CD4-positive, CD25-positive, alpha-beta regulatory T cell (primary cell): ENCODE measurements at regions not wholly inside any gene's neighbourhood (a gene's known extent, or its start where the extent isn't known, plus 50 kb on each side); places are given as distances from the start of the nearest gene placed in this dataset.

Experiments used
- ATAC-seq, 2 donors: fragments of 150-1000 bp; cut with Tn5 transposase; one replicate each; pipeline ENCODE4 v1.10.0; 2021; ENCODE audit warnings: low read depth in 2 of 2, moderate number of reproducible peaks in 2 of 2, moderate library complexity in 1 of 2
- DNase-seq, 3 donors: peaks; one replicate each; pipeline versions ENCODE4 v3.0.0 to v3.0.0-alpha.2; 2012 to 2022; ENCODE audit warnings: mixed read lengths in 1 of 3
- H3K27ac ChIP-seq: one replicate; pipeline ENCODE4 v1.7.0; 2013; ENCODE audit warnings: mild to moderate bottlenecking, low read length; ENCODE audit not compliant: insufficient read depth, poor library complexity, severe bottlenecking
- H3K27me3 ChIP-seq: one replicate; pipeline ENCODE4 v1.7.0; 2013; ENCODE audit warnings: low read length; ENCODE audit not compliant: control insufficient read depth, insufficient read depth
- H3K36me3 ChIP-seq: one replicate; pipeline ENCODE4 v1.7.0; 2013; ENCODE audit warnings: mild to moderate bottlenecking, low read length, moderate library complexity; ENCODE audit not compliant: control insufficient read depth, insufficient read depth
- H3K4me1 ChIP-seq: 2 replicates; pipeline ENCODE4 v1.7.0; 2013; ENCODE audit warnings: mild to moderate bottlenecking, low read length; ENCODE audit not compliant: insufficient read depth, control insufficient read depth, poor library complexity, severe bottlenecking
- H3K4me3 ChIP-seq: one replicate; pipeline ENCODE4 v1.7.0; 2013; ENCODE audit warnings: low read depth, mild to moderate bottlenecking, low read length, moderate library complexity
- H3K9me3 ChIP-seq, 2 experiments: 1 replicate in 1 of 2; 2 replicates in 1 of 2; pipeline ENCODE4 v1.7.0; 2013; ENCODE audit warnings: low read length in 2 of 2, mild to moderate bottlenecking in 1 of 2, moderate library complexity in 1 of 2; ENCODE audit not compliant: control insufficient read depth in 2 of 2
- H3K27ac Mint-ChIP-seq, 3 donors: one replicate each; pipeline ENCODE4 v1.8.0; 2020 to 2022; ENCODE audit warnings: mild to moderate bottlenecking in 3 of 3, mixed read lengths in 3 of 3, moderate library complexity in 2 of 3
- H3K27me3 Mint-ChIP-seq: one replicate; pipeline ENCODE4 v1.8.0; 2022; ENCODE audit warnings: mild to moderate bottlenecking, mixed read lengths
- H3K36me3 Mint-ChIP-seq: one replicate; pipeline ENCODE4 v1.8.0; 2020; ENCODE audit warnings: mixed read lengths
- H3K4me1 Mint-ChIP-seq, 4 donors: one replicate each; pipeline ENCODE4 v1.8.0; 2020 to 2022; ENCODE audit warnings: mixed read lengths in 4 of 4, mild to moderate bottlenecking in 1 of 4
- H3K4me3 Mint-ChIP-seq, 4 donors: one replicate each; pipeline ENCODE4 v1.8.0; 2020 to 2022; ENCODE audit warnings: mild to moderate bottlenecking in 4 of 4, mixed read lengths in 4 of 4, moderate library complexity in 3 of 4
- H3K9me3 Mint-ChIP-seq, 7 donors: one replicate each; pipeline ENCODE4 v1.8.0; 2020 to 2022; ENCODE audit warnings: mixed read lengths in 7 of 7, mild to moderate bottlenecking in 3 of 7, moderate library complexity in 2 of 7

DNA sequence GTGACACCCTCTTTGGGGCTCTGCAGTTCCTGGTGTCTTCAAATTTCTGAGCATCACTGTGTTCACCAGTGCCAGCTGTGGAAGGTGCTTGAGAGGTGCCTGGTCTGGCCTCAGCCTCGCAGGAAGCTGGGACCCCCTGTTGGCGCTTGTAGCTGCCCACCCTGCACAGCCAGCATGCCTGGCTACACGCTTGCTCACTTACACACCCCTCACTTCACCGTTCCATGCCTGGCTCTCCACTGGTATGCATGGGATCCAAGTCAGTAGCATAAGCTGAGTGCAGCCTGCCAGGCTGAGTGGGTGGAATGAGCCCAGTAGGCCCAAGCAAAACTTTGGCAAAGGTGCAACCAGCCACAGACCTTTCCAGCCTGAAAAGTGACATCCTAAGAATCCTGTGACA lies 801.4 kb upstream of the PTPRD start:
- H3K4me3 Mint-ChIP-seq: no peak overlapping the region
- no peaks in the 10 kb centered on the region for H3K27me3 Mint-ChIP-seq
- H3K9me3 Mint-ChIP-seq: peaks cover 0 to 22% (median 4%) of the 10 kb centered on the region in 7 donors

GRCh38 chr9:11417782-11418181 lies 805.0 kb upstream of the PTPRD start:
- Mint-ChIP-seq H3K9me3 (peaks cover 0 to 24% (median 5%) of the 10 kb centered on the region in 7 donors), H3K4me1 (no peaks in the 10 kb centered on the region), H3K36me3 (no peaks in the 10 kb centered on the region), H3K4me3 (no peak overlapping the region), H3K27me3 (no peaks in the 10 kb centered on the region), H3K27ac (no peak overlapping the region)
- Histone ChIP-seq H3K9me3 (peaks cover 5 to 21% of the 10 kb centered on the region in 2 experiments), H3K36me3 (no peaks in the 10 kb centered on the region), H3K27me3 (no peaks in the 10 kb centered on the region), H3K27ac (no peak overlapping the region), H3K4me3 (no peak overlapping the region), H3K4me1 (no peaks in the 10 kb centered on the region)
- DNase-seq: no peak
- ATAC-seq: no peak

More for the DNA sequence above, 801.4 kb upstream of the PTPRD start:
- no peak overlapping the region for H3K27ac Mint-ChIP-seq
- Histone ChIP-seq H3K4me1 (no peaks in the 10 kb centered on the region), H3K27me3 (no peaks in the 10 kb centered on the region), H3K9me3 (peaks cover 1 to 15% of the 10 kb centered on the region in 2 experiments), H3K4me3 (no peak overlapping the region), H3K36me3 (no peaks in the 10 kb centered on the region), H3K27ac (no peak overlapping the region)
- H3K4me1 Mint-ChIP-seq: peaks cover 0 to 4% (median 0%) of the 10 kb centered on the region in 4 donors
- H3K36me3 Mint-ChIP-seq: no peaks in the 10 kb centered on the region
- DNase-seq (no peak), ATAC-seq (no peak)

DNA sequence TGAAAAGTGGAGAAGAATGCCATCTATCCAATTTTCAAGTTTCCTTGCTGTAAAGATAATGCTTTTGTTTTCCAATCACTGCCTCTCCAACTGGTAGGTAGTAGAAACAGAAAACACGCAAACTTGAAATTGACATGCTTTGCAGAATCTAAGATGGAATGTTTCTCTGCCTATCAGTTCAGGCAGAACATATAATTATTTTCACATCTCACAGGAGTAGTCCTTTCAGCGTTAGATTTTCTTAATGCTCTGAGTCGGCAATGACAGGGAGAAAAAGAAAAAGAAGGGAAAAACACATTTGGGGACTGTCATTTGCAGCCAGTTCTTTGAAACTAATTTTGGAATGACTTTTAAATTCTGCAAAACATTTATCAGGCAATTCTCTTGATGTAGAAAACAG lies 818.7 kb upstream of the PTPRD start:
- Histone ChIP-seq H3K27ac (no peak overlapping the region), H3K9me3 (peaks cover 0 to 7% of the 10 kb centered on the region in 2 experiments), H3K4me3 (no peak overlapping the region), H3K27me3 (no peaks in the 10 kb centered on the region), H3K36me3 (no peaks in the 10 kb centered on the region), H3K4me1 (no peaks in the 10 kb centered on the region)
- Mint-ChIP-seq H3K4me1 (no peaks in the 10 kb centered on the region), H3K4me3 (no peak overlapping the region), H3K36me3 (no peaks in the 10 kb centered on the region), H3K27me3 (no peaks in the 10 kb centered on the region), H3K9me3 (peaks cover 0 to 21% (median 4%) of the 10 kb centered on the region in 7 donors), H3K27ac (no peak overlapping the region)
- DNase-seq (no peak), ATAC-seq (no peak)

- Mint-ChIP-seq H3K4me3 (no peak overlapping the region), H3K27ac (no peak overlapping the region), H3K36me3 (no peaks in the 10 kb centered on the region), H3K27me3 (no peaks in the 10 kb centered on the region), H3K4me1 (no peaks in the 10 kb centered on the region), H3K9me3 (peaks cover 0 to 21% (median 4%) of the 10 kb centered on the region in 7 donors)
- no peaks in the 10 kb centered on the region for H3K4me1 ChIP-seq
- ATAC-seq (no peak), DNase-seq (no peak)
- H3K4me3 ChIP-seq: no peak overlapping the region
- H3K36me3 ChIP-seq: no peaks in the 10 kb centered on the region
- no peak overlapping the region for H3K27ac ChIP-seq
- H3K27me3 ChIP-seq: no peaks in the 10 kb centered on the region
- H3K9me3 ChIP-seq: peaks cover 0 to 7% of the 10 kb centered on the region in 2 experiments
Observed at GRCh38 chr9:11432361-11432760, 819.6 kb upstream of the PTPRD start.

DNA sequence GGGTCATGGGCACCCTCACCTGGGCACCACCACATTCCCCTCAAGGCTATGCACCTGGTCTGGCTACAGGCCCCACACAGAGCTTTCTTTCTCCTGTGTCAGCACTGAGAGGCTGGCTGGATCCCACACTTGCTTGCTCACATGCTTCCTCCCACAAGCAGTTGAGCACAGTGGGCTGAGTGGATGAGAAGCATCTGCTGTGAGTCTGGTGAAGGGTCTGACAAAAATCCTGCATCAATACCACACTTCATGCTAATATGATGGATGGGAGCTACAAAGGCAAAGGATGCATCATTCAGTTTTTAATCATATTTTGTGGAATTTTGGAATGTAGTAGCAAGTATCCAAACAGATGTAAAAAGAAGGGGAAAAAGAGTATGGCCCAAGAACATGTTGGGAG lies 830.8 kb upstream of the PTPRD start:
- Mint-ChIP-seq H3K27me3 (no peaks in the 10 kb centered on the region), H3K4me1 (no peaks in the 10 kb centered on the region), H3K36me3 (no peaks in the 10 kb centered on the region), H3K9me3 (peaks cover 10 to 50% (median 13%) of the 10 kb centered on the region in 7 donors), H3K4me3 (no peak overlapping the region), H3K27ac (no peak overlapping the region)
- no peak for ATAC-seq
- H3K4me3 ChIP-seq: no peak overlapping the region
- no peak overlapping the region for H3K27ac ChIP-seq
- H3K4me1 ChIP-seq: no peaks in the 10 kb centered on the region
- peaks cover 7 to 28% of the 10 kb centered on the region in 2 experiments for H3K9me3 ChIP-seq
- DNase-seq: no peak
- H3K36me3 ChIP-seq: no peaks in the 10 kb centered on the region
- no peaks in the 10 kb centered on the region for H3K27me3 ChIP-seq

DNA sequence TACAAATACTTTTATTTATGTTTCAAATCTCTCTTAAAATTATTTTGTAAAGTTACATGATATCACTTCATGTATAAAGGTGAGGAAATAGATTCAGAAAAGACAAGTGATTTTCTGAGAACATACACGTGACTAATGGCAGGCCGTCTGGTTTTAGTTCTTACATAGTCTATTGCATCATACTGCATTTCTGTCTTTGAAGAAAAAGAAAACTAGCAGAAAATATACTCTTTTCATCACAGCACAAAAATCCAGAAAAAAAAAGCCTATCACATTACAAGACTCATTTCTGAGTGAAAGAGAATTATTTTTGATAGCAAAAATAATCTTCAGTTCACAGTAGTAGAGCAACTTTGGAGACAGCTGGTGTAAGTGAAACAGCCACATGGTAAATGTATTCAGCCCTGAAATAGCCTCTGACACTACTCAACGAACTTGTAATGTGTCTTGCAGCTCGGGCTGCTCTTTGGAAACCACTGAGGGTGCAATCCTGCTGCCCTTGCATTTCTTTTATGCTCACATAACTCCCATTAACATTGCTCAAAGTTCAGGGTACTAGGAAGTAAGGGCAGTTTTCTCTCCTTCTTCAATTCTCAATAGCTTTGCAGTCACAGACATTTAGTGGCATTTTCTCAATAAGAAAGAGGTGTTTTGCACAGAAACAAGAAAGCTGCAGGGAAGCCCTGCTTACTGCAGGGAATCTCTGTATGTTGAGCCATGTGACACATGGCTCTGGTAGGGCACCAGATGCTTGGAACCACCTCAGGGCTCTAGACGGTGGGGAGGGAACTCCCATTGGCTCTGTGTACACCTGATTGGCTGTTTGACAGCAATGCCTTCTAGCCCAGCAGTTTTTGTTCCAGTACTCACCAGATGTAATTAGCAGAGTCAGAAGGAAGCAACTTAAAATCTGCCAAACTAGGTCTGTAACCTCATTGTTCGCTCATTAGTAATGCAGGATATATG lies 845.3 kb upstream of the PTPRD start:
- Histone ChIP-seq H3K36me3 (no peaks in the 10 kb centered on the region), H3K9me3 (peaks cover 0 to 7% of the 10 kb centered on the region in 2 experiments), H3K4me3 (no peak overlapping the region), H3K4me1 (no peaks in the 10 kb centered on the region), H3K27me3 (no peaks in the 10 kb centered on the region), H3K27ac (no peak overlapping the region)
- Mint-ChIP-seq H3K36me3 (no peaks in the 10 kb centered on the region), H3K9me3 (peaks cover 0 to 29% (median 7%) of the 10 kb centered on the region in 7 donors), H3K27me3 (no peaks in the 10 kb centered on the region), H3K4me1 (no peaks in the 10 kb centered on the region), H3K4me3 (no peak overlapping the region), H3K27ac (no peak overlapping the region)
- DNase-seq: no peak
- ATAC-seq: no peak

DNA sequence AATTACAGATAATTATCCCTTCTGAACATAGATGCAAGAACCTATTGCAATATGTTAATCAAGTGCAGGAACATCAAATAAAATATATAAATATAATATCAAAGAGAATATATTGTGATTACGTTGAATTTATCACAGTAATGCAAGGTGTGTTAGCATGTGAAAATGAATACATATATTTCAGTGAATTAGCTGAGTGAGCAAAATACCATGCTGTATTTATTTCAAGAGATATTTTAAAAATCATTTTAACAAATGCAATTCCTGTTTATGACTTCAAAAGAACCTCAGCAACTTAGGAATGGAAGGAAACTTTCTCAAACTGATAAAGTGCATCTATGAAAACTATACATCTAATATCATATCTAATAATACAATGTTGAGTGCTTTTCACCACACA lies 856.9 kb upstream of the PTPRD start:
- Mint-ChIP-seq H3K4me1 (no peaks in the 10 kb centered on the region), H3K27me3 (no peaks in the 10 kb centered on the region), H3K9me3 (peaks cover 0 to 19% (median 6%) of the 10 kb centered on the region in 7 donors), H3K27ac (no peak overlapping the region), H3K4me3 (no peak overlapping the region), H3K36me3 (no peaks in the 10 kb centered on the region)
- DNase-seq: no peak
- Histone ChIP-seq H3K9me3 (peaks cover 0 to 9% of the 10 kb centered on the region in 2 experiments), H3K27me3 (no peaks in the 10 kb centered on the region), H3K4me1 (no peaks in the 10 kb centered on the region), H3K36me3 (no peaks in the 10 kb centered on the region), H3K27ac (no peak overlapping the region), H3K4me3 (no peak overlapping the region)
- ATAC-seq: no peak

DNA sequence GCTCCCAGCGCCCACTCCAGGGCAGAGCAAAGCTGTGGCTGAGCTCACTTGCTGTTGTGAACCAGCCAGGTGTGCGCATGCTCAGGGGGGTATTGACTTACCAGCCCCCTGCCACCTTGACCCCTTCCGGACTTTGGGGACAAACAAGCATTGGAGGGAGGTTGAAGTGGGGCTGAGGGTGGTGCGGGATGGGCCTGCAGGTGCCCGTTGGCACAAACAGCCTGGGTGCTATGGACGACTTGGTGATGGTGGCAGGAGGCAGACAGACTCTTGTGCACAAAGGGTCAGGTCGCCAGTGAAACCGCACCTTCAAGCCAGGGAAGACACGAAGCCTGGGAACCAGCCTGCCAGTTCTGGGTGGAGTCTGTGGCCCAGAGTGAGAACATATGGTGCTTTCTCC lies 858.5 kb upstream of the PTPRD start:
- H3K36me3 Mint-ChIP-seq: no peaks in the 10 kb centered on the region
- H3K4me1 Mint-ChIP-seq: no peaks in the 10 kb centered on the region
- H3K27me3 ChIP-seq: no peaks in the 10 kb centered on the region
- H3K27ac Mint-ChIP-seq: no peak overlapping the region
- no peaks in the 10 kb centered on the region for H3K36me3 ChIP-seq
- no peak overlapping the region for H3K4me3 ChIP-seq
- no peaks in the 10 kb centered on the region for H3K4me1 ChIP-seq
- H3K4me3 Mint-ChIP-seq: no peak overlapping the region
- H3K9me3 Mint-ChIP-seq: peaks cover 0 to 18% (median 7%) of the 10 kb centered on the region in 7 donors
- no peak for ATAC-seq
- H3K27ac ChIP-seq: no peak overlapping the region
- peaks cover 0 to 9% of the 10 kb centered on the region in 2 experiments for H3K9me3 ChIP-seq
- no peaks in the 10 kb centered on the region for H3K27me3 Mint-ChIP-seq
- no peak for DNase-seq
